GM23248 (cell line): ENCODE measurements at regions not wholly inside any gene's neighbourhood (a gene's known extent, or its start where the extent isn't known, plus 50 kb on each side); places are given as distances from the start of the nearest gene placed in this dataset.
A peak's percentile ranks its signal among the peaks of the same experiment; 100 is the strongest.

Source experiments
- DNase-seq: peaks from one replicate; pipeline ENCODE4 v3.0.0-alpha.2; 2015
- H2AFZ ChIP-seq: fragments of 200-600 bp; sonication (generic); 2 replicates; pipeline ENCODE4 v1.6.1; 2016; ENCODE audit warnings: antibody characterized with exemption
- H3F3A ChIP-seq: fragments of 200-600 bp; sonication (generic); 2 replicates; pipeline ENCODE4 v1.6.1; 2016; ENCODE audit warnings: mild to moderate bottlenecking, antibody characterized with exemption, mixed run types; ENCODE audit not compliant: insufficient read depth
- H3K27ac ChIP-seq: fragments of 200-600 bp; sonication (generic); 2 replicates; pipeline ENCODE4 v1.5.1; 2016; ENCODE audit warnings: mild to moderate bottlenecking
- H3K27me3 ChIP-seq: fragments of 200-600 bp; sonication (generic); replicated peaks from 2 replicates; pipeline ENCODE4 v1.6.1; 2016; ENCODE audit warnings: mild to moderate bottlenecking; ENCODE audit not compliant: insufficient read depth
- H3K36me3 ChIP-seq: fragments of 200-600 bp; sonication (generic); 2 replicates; pipeline ENCODE4 v1.6.1; 2016; ENCODE audit warnings: low read depth, mild to moderate bottlenecking
- H3K4me1 ChIP-seq: fragments of 200-600 bp; sonication (generic); 2 replicates; pipeline ENCODE4 v1.6.1; 2016; ENCODE audit warnings: mild to moderate bottlenecking; ENCODE audit not compliant: insufficient read depth
- H3K4me2 ChIP-seq: fragments of 200-600 bp; sonication (generic); one replicate; pipeline ENCODE4 v1.6.1; 2016; ENCODE audit warnings: mild to moderate bottlenecking; ENCODE audit not compliant: unreplicated experiment
- H3K4me3 ChIP-seq: fragments of 200-600 bp; sonication (generic); 2 replicates; pipeline ENCODE4 v1.5.1; 2016; ENCODE audit warnings: mild to moderate bottlenecking
- H3K79me2 ChIP-seq: fragments of 200-600 bp; sonication (generic); 2 replicates; pipeline ENCODE4 v1.6.1; 2016; ENCODE audit warnings: mild to moderate bottlenecking; ENCODE audit not compliant: insufficient read depth
- H3K9ac ChIP-seq: fragments of 200-600 bp; sonication (generic); 2 replicates; pipeline ENCODE4 v1.6.1; 2016; ENCODE audit warnings: mild to moderate bottlenecking
- H3K9me2 ChIP-seq: fragments of 200-600 bp; sonication (generic); 2 replicates; pipeline ENCODE4 v1.6.1; 2016; ENCODE audit warnings: mixed run types, mild to moderate bottlenecking, moderate library complexity; ENCODE audit not compliant: insufficient read depth
- H3K9me3 ChIP-seq: fragments of 200-600 bp; sonication (generic); one replicate; pipeline ENCODE4 v1.6.1; 2017; ENCODE audit warnings: low read depth
- H4K20me1 ChIP-seq: fragments of 200-600 bp; sonication (generic); 2 replicates; pipeline ENCODE4 v1.6.0; 2016; ENCODE audit not compliant: insufficient read depth
- EZH2 ChIP-seq: fragments of 200-600 bp; sonication (generic); IDR thresholded peaks from 2 replicates; pipeline ENCODE4 v1.6.1; 2018; ENCODE audit warnings: antibody characterized with exemption, mild to moderate bottlenecking; ENCODE audit not compliant: insufficient read depth, poor library complexity, severe bottlenecking
- EZH2phosphoT487 ChIP-seq: fragments of 200-600 bp; sonication (generic); IDR thresholded peaks from 2 replicates; pipeline ENCODE4 v1.6.1; 2018; ENCODE audit warnings: antibody characterized with exemption, moderate library complexity, mild to moderate bottlenecking, low read depth; ENCODE audit not compliant: insufficient read depth
- WGBS, 2 experiments: methylation state at CpG; one replicate each; pipeline ENCODE4 v1.1.6; 2015 to 2017; ENCODE audit warnings: low lambda C conversion rate in 2 of 2, low coverage in 1 of 2; ENCODE audit errors: missing lambda C conversion rate in 2 of 2; 5-methylcytosine and 5-hydroxymethylcytosine counted together
- in situ Hi-C: fragments of 300-500 bp; cut with MboI; formaldehyde crosslinking; loops from 2 replicates; pipeline ENCODE4 v1.15.0; 2020

- Histone ChIP-seq H3K9ac (no peak overlapping the region), H3K9me2 (no peaks in the 10 kb centered on the region), H3F3A (no peaks in the 10 kb centered on the region), H3K79me2 (no peaks in the 10 kb centered on the region), H3K36me3 (no peaks in the 10 kb centered on the region), H4K20me1 (no peaks in the 10 kb centered on the region), H3K27ac (no peak overlapping the region), H3K9me3 (no peaks in the 10 kb centered on the region), H3K4me3 (no peak overlapping the region), H3K4me2 (no peak overlapping the region), H3K4me1 (no peaks in the 10 kb centered on the region), H2AFZ (no peak overlapping the region), H3K27me3 (no peaks in the 10 kb centered on the region)
- WGBS, 2 experiments, result 32 to 37% methylated on average over 2 of the region's 2 CpGs
- TF ChIP-seq EZH2 (no peak), EZH2phosphoT487 (no peak)
- in situ Hi-C loops, result no loop called here
- DNase-seq, result no peak
These were observed 2203.6 kb downstream of the PCDH9 start for GRCh38 chr13:65026505-65026904.

GRCh38 chr13:65011378-65011777, 2218.8 kb downstream of the PCDH9 start:
- no peaks in the 10 kb centered on the region for H3F3A ChIP-seq
- H3K4me3 ChIP-seq, result no peak overlapping the region
- no peaks in the 10 kb centered on the region for H3K27me3 ChIP-seq
- no peak overlapping the region for H3K9ac ChIP-seq
- no peak overlapping the region for H3K27ac ChIP-seq
- H4K20me1 ChIP-seq, result no peaks in the 10 kb centered on the region
- H3K79me2 ChIP-seq, result no peaks in the 10 kb centered on the region
- no peak overlapping the region for H3K4me2 ChIP-seq
- 21 to 22% methylated on average over 3 of the region's 3 CpGs for WGBS, 2 experiments
- TF ChIP-seq EZH2phosphoT487 (no peak), EZH2 (no peak)
- no peaks in the 10 kb centered on the region for H3K36me3 ChIP-seq
- no peaks in the 10 kb centered on the region for H3K9me3 ChIP-seq
- DNase-seq, result no peak
- H2AFZ ChIP-seq, result no peak overlapping the region
- in situ Hi-C loops, result no loop called here
- no peaks in the 10 kb centered on the region for H3K4me1 ChIP-seq
- H3K9me2 ChIP-seq, result no peaks in the 10 kb centered on the region

GRCh38 chr13:64997438-64997837, 2232.7 kb downstream of the PCDH9 start:
- no peak overlapping the region for H3K27ac ChIP-seq
- H3K36me3 ChIP-seq, result no peaks in the 10 kb centered on the region
- DNase-seq, result no peak
- H3K4me2 ChIP-seq, result no peak overlapping the region
- no peak for TF ChIP-seq EZH2
- TF ChIP-seq EZH2phosphoT487, result no peak
- no peaks in the 10 kb centered on the region for H4K20me1 ChIP-seq
- WGBS, 2 experiments, result 25 to 28% methylated on average over 5 of the region's 5 CpGs
- no peaks in the 10 kb centered on the region for H3F3A ChIP-seq
- no peak overlapping the region for H2AFZ ChIP-seq
- H3K9me2 ChIP-seq, result no peaks in the 10 kb centered on the region
- H3K27me3 ChIP-seq, result no peaks in the 10 kb centered on the region
- no peaks in the 10 kb centered on the region for H3K79me2 ChIP-seq
- no peak overlapping the region for H3K9ac ChIP-seq
- no peaks in the 10 kb centered on the region for H3K4me1 ChIP-seq
- H3K4me3 ChIP-seq, result no peak overlapping the region
- in situ Hi-C loops, result no loop called here
- H3K9me3 ChIP-seq, result no peaks in the 10 kb centered on the region

GRCh38 chr13:64993514-64994164, 2236.5 kb downstream of the PCDH9 start:
- Histone ChIP-seq H3K9me2 (no peaks in the 10 kb centered on the region), H3K4me2 (no peak overlapping the region), H3K27me3 (no peaks in the 10 kb centered on the region), H3K9ac (no peak overlapping the region), H3F3A (no peaks in the 10 kb centered on the region), H3K4me1 (no peaks in the 10 kb centered on the region), H4K20me1 (no peaks in the 10 kb centered on the region), H3K9me3 (no peaks in the 10 kb centered on the region), H3K4me3 (peak overlapping the region; percentile 30), H2AFZ (peak overlapping the region; percentile 50), H3K79me2 (no peaks in the 10 kb centered on the region), H3K27ac (no peak overlapping the region), H3K36me3 (no peaks in the 10 kb centered on the region)
- no peak for DNase-seq
- TF ChIP-seq EZH2phosphoT487, result no peak
- in situ Hi-C loops, result no loop called here
- WGBS, 2 experiments, result 24 to 32% methylated on average over 4 of the region's 4 CpGs

- no peak overlapping the region for H2AFZ ChIP-seq
- no peaks in the 10 kb centered on the region for H3K27me3 ChIP-seq
- H3K9me2 ChIP-seq, result no peaks in the 10 kb centered on the region
- TF ChIP-seq EZH2, result no peak
- no peak for TF ChIP-seq EZH2phosphoT487
- no peaks in the 10 kb centered on the region for H3F3A ChIP-seq
- 36 to 44% methylated on average over 2 of the region's 2 CpGs for WGBS, 2 experiments
- H4K20me1 ChIP-seq, result no peaks in the 10 kb centered on the region
- in situ Hi-C loops, result no loop called here
- H3K27ac ChIP-seq, result no peak overlapping the region
- H3K9me3 ChIP-seq, result no peaks in the 10 kb centered on the region
- H3K4me1 ChIP-seq, result no peaks in the 10 kb centered on the region
- no peak overlapping the region for H3K9ac ChIP-seq
- H3K4me3 ChIP-seq, result no peak overlapping the region
- no peak for DNase-seq
- H3K4me2 ChIP-seq, result no peak overlapping the region
- no peaks in the 10 kb centered on the region for H3K79me2 ChIP-seq
- no peaks in the 10 kb centered on the region for H3K36me3 ChIP-seq
These were observed 2237.8 kb downstream of the PCDH9 start for GRCh38 chr13:64992314-64992713.
